ENCODE measurements at regions not wholly inside any gene's neighbourhood (a gene's known extent, or its start where the extent isn't known, plus 50 kb on each side); places are given as distances from the start of the nearest gene placed in this dataset.

DNA sequence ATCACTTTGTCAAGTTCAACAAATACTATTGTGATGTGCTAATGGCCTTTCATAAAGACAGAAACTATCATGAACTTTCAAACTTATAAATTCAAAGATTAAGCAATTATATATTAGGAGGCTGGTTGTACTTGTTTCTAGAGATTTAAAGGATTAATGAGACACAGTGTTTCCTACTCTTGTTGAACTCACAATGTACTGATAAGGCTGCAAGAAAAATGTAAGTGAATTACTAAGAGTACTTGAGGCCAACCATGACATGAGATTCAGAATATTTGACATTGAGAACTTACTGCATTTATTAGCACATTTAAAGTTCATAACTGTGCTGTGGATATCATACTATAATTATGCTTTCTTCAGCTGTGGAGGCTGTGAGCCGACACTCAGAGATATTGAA lies 1210.5 kb upstream of the SORCS1 start:
- no peak overlapping the region for H3K4me2 ChIP-seq (ENCODE audit: insufficient read depth in 1 of 2, low read depth in 2 of 2, low read length in 2 of 2)
- H3K14ac ChIP-seq (ENCODE audit: insufficient read length): no peak overlapping the region
- H3K4me1 ChIP-seq (replicated peaks in 1 of 4; ENCODE audit: control insufficient read depth in 3 of 4, insufficient read depth in 4 of 4, low read length in 3 of 4): no peaks in the 10 kb centered on the region
- H2BK5ac ChIP-seq (ENCODE audit: low read depth, low read length): no peak overlapping the region
- 100% methylated on average over 1 of the region's 1 CpG; no CpG with 5 or more reads in 1 of the 2 experiments for WGBS, 2 experiments (ENCODE audit: extremely low coverage in 1 of 2, insufficient coverage in 1 of 2, insufficient read length in 1 of 2, insufficient replicate concordance in 2 of 2, low coverage in 1 of 2, low lambda C conversion rate in 2 of 2, missing lambda C conversion rate in 1 of 2)
- no peak overlapping the region for H4K8ac ChIP-seq (ENCODE audit: extremely low read depth, insufficient read depth, low read length)
- H4K5ac ChIP-seq (ENCODE audit: insufficient read length, low read depth, low read length): no peak overlapping the region
- H3K36me3 ChIP-seq (ENCODE audit: control insufficient read depth in 2 of 4, insufficient read depth in 4 of 4, low read length in 3 of 4): no peaks in the 10 kb centered on the region
- H3K23me2 ChIP-seq (ENCODE audit: low read depth, low read length): no peaks in the 10 kb centered on the region
- H3K9me3 ChIP-seq (ENCODE audit: insufficient read depth in 2 of 2, low read depth in 1 of 2, low read length in 1 of 2): no peaks in the 10 kb centered on the region
- no peak overlapping the region for H3K9ac ChIP-seq (replicated peaks in 1 of 4; ENCODE audit: extremely low read depth in 1 of 4, low read depth in 3 of 4, low read length in 3 of 4)
- no peak overlapping the region for H3K4me3 ChIP-seq (ENCODE audit: extremely low read depth in 1 of 4, insufficient read depth in 2 of 4, low read depth in 3 of 4, low read length in 4 of 4)
- no peak overlapping the region for H2BK120ac ChIP-seq (replicated peaks; ENCODE audit: low read depth, low read length)
- FAIRE-seq (no peak), DNase-seq (ENCODE audit: low read depth in 1 of 2, low spot score in 2 of 2) (no peak)
- no peaks in the 10 kb centered on the region for H4K20me1 ChIP-seq (replicated peaks in 1 of 2; ENCODE audit: control insufficient read depth in 1 of 2, insufficient read depth in 2 of 2, low read length in 2 of 2)
- no peak overlapping the region for H3K18ac ChIP-seq (ENCODE audit: extremely low read depth, low read length)
- H2AFZ ChIP-seq (ENCODE audit: low read length): no peak overlapping the region
- H2BK15ac ChIP-seq (ENCODE audit: low read length): no peak overlapping the region
- no peak overlapping the region for H2BK20ac ChIP-seq (ENCODE audit: low read length)
- no peaks in the 10 kb centered on the region for H3K79me2 ChIP-seq (ENCODE audit: control insufficient read depth in 1 of 2, insufficient read depth in 2 of 2, low read length in 2 of 2)
- no peak overlapping the region for H2AK5ac ChIP-seq (ENCODE audit: low read depth, low read length)
- CTCF ChIA-PET (ENCODE audit: partially characterized antibody): no interaction called here
- H3K56ac ChIP-seq (replicated peaks; ENCODE audit: insufficient read length, low read depth, low read length): no peak overlapping the region
- no peak overlapping the region for H2BK12ac ChIP-seq (ENCODE audit: low read depth, low read length)
- H3K4ac ChIP-seq (replicated peaks; ENCODE audit: insufficient read length, low read depth, low read length): no peak overlapping the region
- H3K27ac ChIP-seq (ENCODE audit: low read depth, low read length): no peak overlapping the region
- POLR2A ChIA-PET (ENCODE audit: partially characterized antibody): no interaction called here
- H3K79me1 ChIP-seq (ENCODE audit: low read depth, low read length): no peaks in the 10 kb centered on the region
- H4K91ac ChIP-seq (replicated peaks; ENCODE audit: insufficient read length, low read length): no peak overlapping the region
- H3K23ac ChIP-seq (ENCODE audit: insufficient read length): no peak overlapping the region
- no peaks in the 10 kb centered on the region for H3K27me3 ChIP-seq (replicated peaks in 1 of 4; ENCODE audit: control insufficient read depth in 3 of 4, extremely low read depth in 1 of 4, insufficient read depth in 3 of 4, low read length in 3 of 4)
- TF ChIP-seq ASH2L (IDR thresholded peaks at IDR 0.05; ENCODE audit: low read length): no peak
- TF ChIP-seq, protein P1, sequence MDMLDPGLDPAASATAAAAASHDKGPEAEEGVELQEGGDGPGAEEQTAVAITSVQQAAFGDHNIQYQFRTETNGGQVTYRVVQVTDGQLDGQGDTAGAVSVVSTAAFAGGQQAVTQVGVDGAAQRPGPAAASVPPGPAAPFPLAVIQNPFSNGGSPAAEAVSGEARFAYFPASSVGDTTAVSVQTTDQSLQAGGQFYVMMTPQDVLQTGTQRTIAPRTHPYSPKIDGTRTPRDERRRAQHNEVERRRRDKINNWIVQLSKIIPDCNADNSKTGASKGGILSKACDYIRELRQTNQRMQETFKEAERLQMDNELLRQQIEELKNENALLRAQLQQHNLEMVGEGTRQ (IDR thresholded peaks at IDR 0.05; ENCODE audit: low read length): no peak
- no peak for TF ChIP-seq EGR1 (IDR thresholded peaks at IDR 0.05; ENCODE audit: borderline replicate concordance, low read depth, low read length)
- no peak for TF ChIP-seq BRCA1 (IDR thresholded peaks at IDR 0.05; ENCODE audit: low read depth, low read length)
- no peak for TF ChIP-seq YY1 (IDR thresholded peaks at IDR 0.05; ENCODE audit: low read depth, low read length)
- no peak for TF ChIP-seq CTBP2 (IDR thresholded peaks at IDR 0.05; ENCODE audit: borderline replicate concordance, insufficient read depth, insufficient read length, low read length)
- no peak for TF ChIP-seq TBP (IDR thresholded peaks at IDR 0.05; ENCODE audit: low read depth, low read length)
- TF ChIP-seq RFX5 (IDR thresholded peaks at IDR 0.05; ENCODE audit: borderline replicate concordance, low read depth, low read length): no peak
- no peak for TF ChIP-seq TCF12 (IDR thresholded peaks at IDR 0.05; ENCODE audit: low read depth, low read length)
- no peak for TF ChIP-seq EZH2 (IDR thresholded peaks at IDR 0.05; ENCODE audit: low read depth, low read length, severe bottlenecking)
- TF ChIP-seq EP300 (IDR thresholded peaks at IDR 0.05; ENCODE audit: borderline replicate concordance in 1 of 2, low read depth in 2 of 2, low read length in 2 of 2): no peak
- no peak for TF ChIP-seq RNF2 (IDR thresholded peaks at IDR 0.05; ENCODE audit: borderline replicate concordance, low read depth, low read length, missing control alignments, poor library complexity, severe bottlenecking)
- TF ChIP-seq JUN (IDR thresholded peaks at IDR 0.05; ENCODE audit: low read depth, low read length): no peak
- no peak for TF ChIP-seq SAP30 (IDR thresholded peaks at IDR 0.05; ENCODE audit: insufficient read depth, insufficient replicate concordance, low read length)
